SK-N-SH (cell line): ENCODE measurements at regions not wholly inside any gene's neighbourhood (a gene's known extent, or its start where the extent isn't known, plus 50 kb on each side); places are given as distances from the start of the nearest gene placed in this dataset.

ENCODE experiments used
- CTCF ChIA-PET: fragments of 300-600, 350-600 bp; formaldehyde crosslinking; extraction: SDS; loops from one replicate; lab custom pipeline; 2021; lab: Yijun Ruan, JAX
- POLR2A ChIA-PET: fragments of 350-600 bp; sonication (Branson Sonifier 250); formaldehyde crosslinking; extraction: SDS; loops from one replicate; lab custom pipeline; 2020; ENCODE audit warnings: antibody characterized with exemption, inconsistent platforms; lab: Yijun Ruan, JAX
- DNase-seq: peaks from one replicate; pipeline ENCODE4 v3.0.0; 2012
- H2AFZ ChIP-seq: fragments of 200-600 bp; sonication (generic); 2 replicates; pipeline ENCODE4 v1.8.1; 2016; ENCODE audit warnings: antibody characterized with exemption, mild to moderate bottlenecking, low read depth
- H3F3A ChIP-seq: fragments of 200-600 bp; sonication (generic); replicated peaks from 2 replicates; pipeline ENCODE3; 2016; ENCODE audit warnings: antibody characterized with exemption, mild to moderate bottlenecking; ENCODE audit not compliant: insufficient read depth
- H3K27ac ChIP-seq, 2 experiments: fragments of 200-500 bp in 1 of 2; fragments of 200-600 bp in 1 of 2; sonication (Bioruptor generic) in 1 of 2; sonication (generic), shearing (Covaris generic) in 1 of 2; 2 replicates each; pipeline versions ENCODE4 v1.5.1 to v1.6.1; 2014 to 2016; ENCODE audit warnings: low read depth in 2 of 2, inconsistent platforms in 1 of 2, low read length in 1 of 2, mild to moderate bottlenecking in 1 of 2, mixed read lengths in 1 of 2
- H3K27me3 ChIP-seq: fragments of 200-600 bp; sonication (generic), shearing (Covaris generic); 2 replicates; pipeline ENCODE4 v1.6.1; 2016; ENCODE audit warnings: mixed run types; ENCODE audit not compliant: insufficient read depth
- H3K36me3 ChIP-seq, 2 experiments: fragments of 200-500 bp in 1 of 2; fragments of 200-600 bp in 1 of 2; sonication (Bioruptor generic) in 1 of 2; sonication (generic) in 1 of 2; replicated peaks in 1 of 2; 2 replicates each; pipeline versions ENCODE3 to v1.5.1; 2014 to 2016; ENCODE audit warnings: low read length in 1 of 2, mild to moderate bottlenecking in 1 of 2; ENCODE audit not compliant: insufficient read depth in 2 of 2, control insufficient read depth in 1 of 2
- H3K4me1 ChIP-seq, 2 experiments: fragments of 200-500 bp in 1 of 2; fragments of 200-600 bp in 1 of 2; sonication (Bioruptor generic) in 1 of 2; sonication (generic), shearing (Covaris generic) in 1 of 2; 2 replicates each; pipeline versions ENCODE4 v1.5.1 to v1.6.1; 2014 to 2016; ENCODE audit warnings: low read depth in 1 of 2, low read length in 1 of 2, mixed run types in 1 of 2; ENCODE audit not compliant: insufficient read depth in 2 of 2, control insufficient read depth in 1 of 2
- H3K4me2 ChIP-seq: fragments of 200-600 bp; sonication (generic), shearing (Covaris generic); 2 replicates; pipeline ENCODE4 v1.6.1; 2017; ENCODE audit warnings: mixed run types
- H3K4me3 ChIP-seq, 2 experiments: fragments of 200-500 bp in 1 of 2; fragments of 200-600 bp in 1 of 2; sonication (Bioruptor generic) in 1 of 2; sonication (generic), shearing (Covaris generic) in 1 of 2; 2 replicates each; pipeline versions ENCODE4 v1.5.1 to v1.8.1; 2014 to 2016; ENCODE audit warnings: low read depth in 2 of 2, inconsistent platforms in 1 of 2, low read length in 1 of 2, mild to moderate bottlenecking in 1 of 2, mixed read lengths in 1 of 2, moderate library complexity in 1 of 2
- H3K79me2 ChIP-seq: fragments of 200-600 bp; sonication (generic); 2 replicates; pipeline ENCODE4 v1.8.1; 2017; ENCODE audit warnings: mild to moderate bottlenecking; ENCODE audit not compliant: insufficient read depth
- H3K9ac ChIP-seq: fragments of 200-600 bp; sonication (generic); 2 replicates; pipeline ENCODE4 v1.6.1; 2017; ENCODE audit warnings: mixed run types
- H3K9me2 ChIP-seq: fragments of 200-600 bp; sonication (generic); 2 replicates; pipeline ENCODE4 v1.6.1; 2017; ENCODE audit warnings: mixed run types
- H3K9me3 ChIP-seq: fragments of 200-600 bp; sonication (generic); 2 replicates; pipeline ENCODE4 v1.6.1; 2017; ENCODE audit warnings: mixed run types, mild to moderate bottlenecking, moderate library complexity
- H4K20me1 ChIP-seq: fragments of 200-600 bp; sonication (generic); 2 replicates; pipeline ENCODE4 v1.6.1; 2017; ENCODE audit warnings: mild to moderate bottlenecking, mixed run types; ENCODE audit not compliant: insufficient read depth
- CTCF ChIP-seq: fragments of 200-600 bp; sonication (generic); IDR thresholded peaks from 2 replicates; pipeline ENCODE4 v1.6.1; 2017; ENCODE audit warnings: antibody characterized with exemption, mild to moderate bottlenecking, moderate library complexity
- ELF1 ChIP-seq: IDR thresholded peaks from 2 replicates; pipeline ENCODE4 v1.4.0; 2012
- EZH2phosphoT487 ChIP-seq: fragments of 200-600 bp; sonication (generic); IDR thresholded peaks from 2 replicates; pipeline ENCODE4 v1.6.1; 2017; ENCODE audit warnings: low read depth, mixed run types, mild to moderate bottlenecking, antibody characterized with exemption, moderate library complexity, borderline replicate concordance
- FOSL2 ChIP-seq: IDR thresholded peaks from 2 replicates; pipeline ENCODE4 v1.4.0; 2012; ENCODE audit warnings: low read depth, mild to moderate bottlenecking, moderate library complexity, borderline replicate concordance
- GABPA ChIP-seq: IDR thresholded peaks from 2 replicates; pipeline ENCODE4 v1.4.0; 2012; ENCODE audit warnings: low read depth, mild to moderate bottlenecking
- GATA2 ChIP-seq: sonication (generic); formaldehyde crosslinking; IDR thresholded peaks from 2 replicates; pipeline ENCODE4 v1.5.0; 2020; ENCODE audit warnings: mild to moderate bottlenecking, missing genetic modification reagents
- MAX ChIP-seq: IDR thresholded peaks from 2 replicates; pipeline ENCODE4 v1.4.0; 2012; ENCODE audit warnings: low read depth
- MXI1 ChIP-seq: IDR thresholded peaks from 2 replicates; pipeline ENCODE4 v1.6.1; 2012; ENCODE audit warnings: mild to moderate bottlenecking, low read depth, low read length, improper control_type of control experiment
- NFIC ChIP-seq: IDR thresholded peaks from 2 replicates; pipeline ENCODE4 v1.4.0; 2012; ENCODE audit warnings: borderline replicate concordance
- NRF1 ChIP-seq: IDR thresholded peaks from 2 replicates; pipeline ENCODE4 v1.6.1; 2012; ENCODE audit warnings: low read depth, mild to moderate bottlenecking, low read length
- POLR2AphosphoS5 ChIP-seq: IDR thresholded peaks from 2 replicates; pipeline ENCODE4 v1.6.1; 2012; ENCODE audit warnings: low read depth, low read length
- REST ChIP-seq: IDR thresholded peaks from 2 replicates; pipeline ENCODE4 v1.6.1; 2012; ENCODE audit warnings: mild to moderate bottlenecking, low read depth, low read length, moderate library complexity
- RXRA ChIP-seq: IDR thresholded peaks from 2 replicates; pipeline ENCODE4 v1.4.0; 2012; ENCODE audit warnings: low read depth, mild to moderate bottlenecking, borderline replicate concordance
- TAF1 ChIP-seq: IDR thresholded peaks from 2 replicates; pipeline ENCODE4 v1.6.1; 2012; ENCODE audit warnings: low read depth, mild to moderate bottlenecking, low read length, moderate library complexity, borderline replicate concordance
- USF2 ChIP-seq: fragments of 150-350 bp; IDR thresholded peaks from 2 replicates; pipeline ENCODE4 v1.6.1; 2017; ENCODE audit warnings: antibody characterized with exemption, low read length, low read depth, borderline replicate concordance
- ZBTB33 ChIP-seq: IDR thresholded peaks from 2 replicates; pipeline ENCODE4 v1.4.0; 2012; ENCODE audit warnings: low read depth, borderline replicate concordance
- WGBS: methylation state at CpG from one replicate; pipeline ENCODE4 v1.1.6; 2017; ENCODE audit warnings: low lambda C conversion rate; 5-methylcytosine and 5-hydroxymethylcytosine counted together

GRCh38 chr12:84201976-84202375 is 710.6 kb downstream of the SLC6A15 start (continued):
- TF ChIP-seq ZBTB33 (no peak), RXRA (no peak), POLR2AphosphoS5 (no peak), USF2 (no peak)

- Histone ChIP-seq H4K20me1 (no peaks in the 10 kb centered on the region), H3K36me3 (no peaks in the 10 kb centered on the region), H3K9ac (no peak overlapping the region), H3K27me3 (no peaks in the 10 kb centered on the region), H3K4me2 (no peak overlapping the region), H3K4me1 (no peaks in the 10 kb centered on the region; a peak in 1 of 4 replicates), H3F3A (peaks cover 4% of the 10 kb centered on the region), H2AFZ (no peak overlapping the region), H3K4me3 (no peak overlapping the region), H3K27ac (no peak overlapping the region), H3K79me2 (no peaks in the 10 kb centered on the region)
- 82% methylated on average over 6 of the region's 6 CpGs for WGBS
- POLR2A ChIA-PET, result no interaction called here
- TF ChIP-seq EZH2phosphoT487 (no peak), TAF1 (no peak), NRF1 (no peak), CTCF (no peak), NFIC (no peak)
- TF ChIP-seq, all 33 proteins: peak for 0
- Histone ChIP-seq H3K9me3 (no peaks in the 10 kb centered on the region; the same call in 1 of the 2 replicates), H3K9me2 (no peaks in the 10 kb centered on the region)
- CTCF ChIA-PET, result no interaction called here
- DNase-seq, result no peak
Measured at GRCh38 chr12:84198294-84198946, 714.2 kb downstream of the SLC6A15 start.

- no peak overlapping the region for H3K4me3 ChIP-seq
- H3K9ac ChIP-seq, result no peak overlapping the region
- CTCF ChIA-PET, result no interaction called here
- H3K27ac ChIP-seq, result no peak overlapping the region
- WGBS, result 40% methylated on average over 3 of the region's 3 CpGs
- H3K9me3 ChIP-seq, result no peaks in the 10 kb centered on the region; the same call in 1 of the 2 replicates
- POLR2A ChIA-PET, result no interaction called here
- no peak for DNase-seq
- no peaks in the 10 kb centered on the region for H3K79me2 ChIP-seq
- no peaks in the 10 kb centered on the region for H3K9me2 ChIP-seq
- H3K4me2 ChIP-seq, result no peak overlapping the region
- H3K4me1 ChIP-seq, result no peaks in the 10 kb centered on the region; a peak in 1 of 4 replicates
- H4K20me1 ChIP-seq, result no peaks in the 10 kb centered on the region
- no peaks in the 10 kb centered on the region for H3F3A ChIP-seq
- no peaks in the 10 kb centered on the region for H3K27me3 ChIP-seq
- H2AFZ ChIP-seq, result no peak overlapping the region
- no peaks in the 10 kb centered on the region for H3K36me3 ChIP-seq
- TF ChIP-seq REST (no peak), GATA2 (no peak), MAX (no peak), USF2 (no peak), FOSL2 (no peak), GABPA (no peak), ELF1 (no peak), MXI1 (no peak)
Measured at GRCh38 chr12:84191779-84192178, 720.8 kb downstream of the SLC6A15 start.
